ENCODE measurements at regions not wholly inside any gene's neighbourhood (a gene's known extent, or its start where the extent isn't known, plus 50 kb on each side); places are given as distances from the start of the nearest gene placed in this dataset.
"Not testable (repeated sequence)": the region's sequence is repeated elsewhere in the genome, so short reads cannot be mapped to it uniquely, and the experiment has no call there.

DNA sequence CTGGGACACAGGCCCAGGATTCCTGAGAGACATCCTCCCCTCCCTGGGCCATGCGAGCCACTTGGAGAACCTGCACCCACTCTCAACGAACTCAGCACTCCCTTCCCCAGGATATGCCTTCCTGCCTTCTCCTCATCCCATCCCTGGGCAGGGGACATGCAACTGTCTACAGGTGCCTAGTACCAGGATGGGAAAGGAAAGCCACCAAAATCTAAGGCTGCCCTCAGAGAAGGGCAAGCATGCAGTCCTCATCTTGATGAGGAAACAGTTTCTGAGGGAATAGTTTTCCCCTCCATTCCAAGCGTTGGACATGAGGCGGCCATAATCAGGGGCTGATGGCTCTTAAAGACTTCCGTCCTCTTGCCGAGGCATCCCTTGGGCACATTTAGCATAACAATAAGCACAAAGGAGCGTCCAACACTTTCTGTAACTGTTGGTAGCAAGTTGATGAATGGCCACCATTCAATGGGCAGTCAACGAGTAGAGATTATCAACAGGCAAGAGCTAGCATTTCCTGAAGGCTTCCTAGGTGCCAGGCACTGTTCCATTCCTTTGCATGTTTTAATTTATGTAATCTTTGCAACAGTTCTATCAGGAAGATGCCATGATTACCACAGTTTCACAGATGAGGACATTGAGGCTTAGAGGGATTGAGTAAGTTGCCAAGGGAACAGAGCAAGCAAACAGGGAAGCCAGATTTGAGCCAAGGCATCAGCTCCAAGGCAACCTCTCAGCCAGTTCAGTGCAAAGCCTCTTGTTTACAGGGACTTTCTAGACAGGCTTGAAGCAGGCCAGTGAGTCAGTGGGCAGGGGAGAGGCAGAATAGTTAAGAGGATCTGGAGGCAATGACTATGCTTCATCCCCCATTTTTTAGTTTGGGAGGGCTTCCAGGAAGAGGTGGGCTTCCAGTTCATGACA lies 105.1 kb downstream of the SINHCAF start:
- H3K27ac Mint-ChIP-seq: no peak overlapping the region
- ChIA-PET POLR2A (no interaction called here), CTCF (no interaction called here)
- H3K27me3 Mint-ChIP-seq: peaks cover 12% of the 10 kb centered on the region
- DNase-seq: no peak
- H3K9me3 Mint-ChIP-seq: no peaks in the 10 kb centered on the region
- H3K4me1 Mint-ChIP-seq: no peaks in the 10 kb centered on the region
- H3K4me3 Mint-ChIP-seq: no peak overlapping the region
- no peaks in the 10 kb centered on the region for H3K36me3 Mint-ChIP-seq (ENCODE audit: low read depth)

DNA sequence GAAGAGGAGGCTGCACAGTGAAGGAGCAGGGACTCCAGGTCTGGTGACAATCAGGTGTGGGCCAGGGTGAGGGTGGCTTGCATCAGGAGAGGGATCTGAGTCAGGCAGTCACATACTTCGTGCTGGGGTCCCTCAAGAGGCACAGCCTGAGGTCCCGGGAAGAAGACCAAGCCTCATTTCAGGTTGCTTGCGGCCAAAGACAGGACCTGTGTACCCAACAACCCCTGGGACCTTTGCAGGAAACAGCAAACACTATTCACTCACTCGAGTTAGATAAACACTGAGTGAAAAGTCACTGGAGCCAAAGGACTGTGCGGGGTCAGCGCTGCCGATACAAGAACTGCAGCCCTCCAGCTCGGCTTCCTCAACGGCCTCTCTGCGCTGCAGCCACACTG lies 104.4 kb downstream of the SINHCAF start:
- Mint-ChIP-seq H3K27ac (no peak overlapping the region), H3K9me3 (no peaks in the 10 kb centered on the region), H3K27me3 (peaks cover 12% of the 10 kb centered on the region), H3K4me3 (no peak overlapping the region), H3K4me1 (no peaks in the 10 kb centered on the region), H3K36me3 (ENCODE audit: low read depth) (no peaks in the 10 kb centered on the region)
- no peak for DNase-seq
- ChIA-PET CTCF (no interaction called here), POLR2A (no interaction called here)

- ChIA-PET CTCF (interaction anchor here (1.1 kb wide), 1 partner anchor 29 kb away, joined by 4 read pairs; no protein-coding TSS in a partner anchor), POLR2A (no interaction called here)
- Mint-ChIP-seq H3K27me3 (peaks cover 7% of the 10 kb centered on the region), H3K36me3 (ENCODE audit: low read depth) (no peaks in the 10 kb centered on the region), H3K9me3 (no peaks in the 10 kb centered on the region), H3K4me1 (no peaks in the 10 kb centered on the region), H3K4me3 (no peak overlapping the region), H3K27ac (no peak overlapping the region)
- no peak for DNase-seq
Measured at GRCh38 chr12:31222620-31223222, 103.2 kb downstream of the SINHCAF start.

DNA sequence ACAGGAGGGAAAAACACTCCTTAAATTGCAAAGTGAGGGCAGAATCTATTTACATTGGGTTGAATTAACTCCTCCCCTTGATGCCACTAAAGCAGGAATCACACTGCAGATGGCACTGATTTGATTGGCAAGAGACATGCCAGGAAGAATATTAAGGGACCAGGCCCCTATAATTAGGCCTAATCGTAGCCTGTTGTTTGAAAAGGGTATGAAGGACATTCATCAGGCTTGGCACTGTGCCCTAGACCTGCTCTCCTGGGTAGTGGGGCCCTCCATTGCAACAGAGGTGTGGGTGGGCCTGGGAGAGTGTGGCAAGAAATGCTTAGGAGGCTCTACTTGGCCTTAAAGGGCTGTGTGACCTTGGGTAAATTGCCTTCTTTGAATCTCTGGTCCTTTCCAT lies 102.3 kb downstream of the SINHCAF start:
- CTCF ChIA-PET: interaction anchor here (1.1 kb wide), 2 partner anchors 28 to 376 kb away, joined by 3 to 4 read pairs; no protein-coding TSS in a partner anchor
- H3K9me3 Mint-ChIP-seq; H3K27ac Mint-ChIP-seq; POLR2A ChIA-PET; DNase-seq; H3K4me1 Mint-ChIP-seq; H3K27me3 Mint-ChIP-seq; H3K4me3 Mint-ChIP-seq; H3K36me3 Mint-ChIP-seq (ENCODE audit: low read depth): not testable (repeated sequence)

DNA sequence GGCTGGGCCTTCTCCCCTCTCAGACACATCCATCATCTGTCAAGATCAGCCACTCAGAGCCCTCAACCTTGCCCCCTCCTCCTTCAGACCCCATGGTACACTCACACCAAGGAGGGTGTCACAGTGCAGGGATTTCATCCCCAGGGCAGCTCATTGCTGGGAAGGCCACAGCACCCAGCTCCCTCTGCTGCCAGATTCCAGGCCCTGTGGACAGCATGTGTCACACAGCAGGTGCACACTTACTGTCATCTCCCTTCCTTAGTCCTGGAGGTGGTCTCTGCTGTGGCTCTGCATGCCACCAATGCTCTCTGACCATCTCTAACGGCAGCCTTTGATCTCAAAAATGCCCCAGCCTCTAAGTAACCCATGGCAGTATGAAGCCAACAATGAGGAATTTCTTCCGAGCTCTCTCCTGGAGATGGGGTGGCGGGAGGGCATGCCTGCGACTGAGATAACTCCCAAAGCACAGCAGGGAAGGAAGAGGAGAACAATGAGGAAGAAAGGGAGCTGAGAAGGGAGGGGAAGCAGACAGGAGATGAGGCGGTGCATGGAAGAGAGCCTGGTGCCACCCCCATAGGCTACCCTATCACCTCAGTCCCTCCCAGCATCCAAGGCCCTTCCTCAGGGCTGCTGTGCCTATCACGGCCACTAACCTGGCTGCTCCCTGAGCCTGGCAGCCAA lies 101.0 kb downstream of the SINHCAF start:
- H3K36me3 Mint-ChIP-seq (ENCODE audit: low read depth): no peaks in the 10 kb centered on the region
- CTCF ChIA-PET: no interaction called here
- no peaks in the 10 kb centered on the region for H3K9me3 Mint-ChIP-seq
- no peaks in the 10 kb centered on the region for H3K4me1 Mint-ChIP-seq
- DNase-seq: no peak
- POLR2A ChIA-PET: no interaction called here
- H3K27ac Mint-ChIP-seq: no peak overlapping the region
- no peak overlapping the region for H3K4me3 Mint-ChIP-seq
- H3K27me3 Mint-ChIP-seq: peaks cover 7% of the 10 kb centered on the region

GRCh38 chr12:31225656-31226535 lies 100.1 kb downstream of the SINHCAF start:
- ChIA-PET CTCF (no interaction called here), POLR2A (no interaction called here)
- no peaks in the 10 kb centered on the region for H3K36me3 Mint-ChIP-seq (ENCODE audit: low read depth)
- peaks cover 6% of the 10 kb centered on the region for H3K27me3 Mint-ChIP-seq
- H3K9me3 Mint-ChIP-seq: no peaks in the 10 kb centered on the region
- H3K27ac Mint-ChIP-seq: no peak overlapping the region
- H3K4me1 Mint-ChIP-seq: no peaks in the 10 kb centered on the region
- H3K4me3 Mint-ChIP-seq: no peak overlapping the region
- no peak for DNase-seq

- no peaks in the 10 kb centered on the region for H3K4me1 Mint-ChIP-seq
- POLR2A ChIA-PET: no interaction called here
- no peaks in the 10 kb centered on the region for H3K36me3 Mint-ChIP-seq (ENCODE audit: low read depth)
- H3K27ac Mint-ChIP-seq: no peak overlapping the region
- H3K9me3 Mint-ChIP-seq: no peaks in the 10 kb centered on the region
- no peak overlapping the region for H3K4me3 Mint-ChIP-seq
- CTCF ChIA-PET: no interaction called here
- DNase-seq: no peak
- H3K27me3 Mint-ChIP-seq: peaks cover 4% of the 10 kb centered on the region
Measured at GRCh38 chr12:31226639-31227038, 99.3 kb downstream of the SINHCAF start.

DNA sequence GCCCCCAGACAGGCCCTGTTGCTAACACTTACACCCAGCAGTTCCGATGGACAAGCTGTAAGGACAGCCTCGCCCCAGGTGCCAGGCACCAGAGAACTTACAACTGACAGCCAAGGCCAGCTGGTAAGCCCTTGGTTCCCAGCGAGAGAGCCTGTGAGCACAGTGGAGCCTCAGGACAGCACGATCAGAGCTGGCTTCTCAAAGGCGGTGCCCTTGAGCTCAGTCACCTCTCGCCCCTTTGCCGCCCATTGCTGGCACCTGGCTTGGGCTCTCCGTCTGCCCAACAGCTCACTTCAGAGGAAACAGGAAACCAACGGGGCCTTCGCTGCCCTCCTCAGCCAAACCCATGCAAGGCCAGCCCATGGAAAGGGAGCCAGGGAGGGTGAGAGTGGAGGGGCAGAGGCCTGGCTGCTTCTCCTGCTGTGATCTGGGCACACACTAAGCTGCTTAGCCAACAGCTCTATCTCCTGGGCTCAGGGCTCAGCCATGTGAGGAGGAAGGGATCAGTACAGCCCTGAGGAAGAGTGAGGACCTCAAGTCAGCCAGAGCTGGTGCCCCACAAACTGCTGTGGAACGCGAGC lies 98.5 kb downstream of the SINHCAF start:
- CTCF ChIA-PET: no interaction called here
- POLR2A ChIA-PET: no interaction called here
- Mint-ChIP-seq H3K4me3 (no peak overlapping the region), H3K36me3 (ENCODE audit: low read depth) (no peaks in the 10 kb centered on the region), H3K27ac (no peak overlapping the region), H3K9me3 (no peaks in the 10 kb centered on the region), H3K4me1 (no peaks in the 10 kb centered on the region), H3K27me3 (peaks cover 5% of the 10 kb centered on the region)
- DNase-seq: no peak

- no peak for DNase-seq
- peaks cover 10% of the 10 kb centered on the region for H3K27me3 Mint-ChIP-seq
- ChIA-PET POLR2A (no interaction called here), CTCF (no interaction called here)
- no peaks in the 10 kb centered on the region for H3K36me3 Mint-ChIP-seq (ENCODE audit: low read depth)
- no peak overlapping the region for H3K4me3 Mint-ChIP-seq
- H3K27ac Mint-ChIP-seq: no peak overlapping the region
- H3K4me1 Mint-ChIP-seq: no peaks in the 10 kb centered on the region
- H3K9me3 Mint-ChIP-seq: no peaks in the 10 kb centered on the region
Measured at GRCh38 chr12:31228811-31229792, 96.8 kb downstream of the SINHCAF start.

GRCh38 chr12:31230004-31230403 lies 95.9 kb downstream of the SINHCAF start:
- Mint-ChIP-seq H3K36me3 (ENCODE audit: low read depth) (no peaks in the 10 kb centered on the region), H3K27me3 (peaks cover 14% of the 10 kb centered on the region), H3K4me1 (no peaks in the 10 kb centered on the region), H3K9me3 (no peaks in the 10 kb centered on the region), H3K4me3 (no peak overlapping the region), H3K27ac (no peak overlapping the region)
- no peak for DNase-seq
- CTCF ChIA-PET: no interaction called here
- POLR2A ChIA-PET: no interaction called here
